MM.1S (cell line): ENCODE measurements at regions not wholly inside any gene's neighbourhood (a gene's known extent, or its start where the extent isn't known, plus 50 kb on each side); places are given as distances from the start of the nearest gene placed in this dataset.

Source experiments
- CTCF ChIP-seq: fragments of 300-600 bp; sonication (generic); IDR thresholded peaks from 2 replicates; pipeline ENCODE4 v1.5.1; 2016; ENCODE audit warnings: antibody characterized with exemption, low read length, mixed read lengths
- EZH2 ChIP-seq: fragments of 300-600 bp; sonication (generic); optimal IDR thresholded peaks from 2 replicates; pipeline ENCODE3; 2017; ENCODE audit warnings: low read depth, mild to moderate bottlenecking, antibody characterized with exemption, low read length, mixed read lengths
- EZH2phosphoT487 ChIP-seq: fragments of 300-600 bp; sonication (generic); IDR thresholded peaks from 2 replicates; pipeline ENCODE4 v1.6.1; 2018; ENCODE audit warnings: antibody characterized with exemption, low read length

- TF ChIP-seq CTCF: no peak
- no peak for TF ChIP-seq EZH2
- TF ChIP-seq EZH2phosphoT487: no peak
Measured at GRCh38 chr12:114990381-114990780, 306.4 kb upstream of the TBX3 start.
